Osteocyte (in vitro differentiated cells): ENCODE measurements at regions not wholly inside any gene's neighbourhood (a gene's known extent, or its start where the extent isn't known, plus 50 kb on each side); places are given as distances from the start of the nearest gene placed in this dataset.
A peak's percentile ranks its signal among the peaks of the same experiment; 100 is the strongest.

Experiments used
- DNase-seq: peaks from one replicate; pipeline ENCODE4 v3.0.0; 2021; ENCODE audit warnings: mixed read lengths; ENCODE audit not compliant: unreplicated experiment; ENCODE audit errors: extremely low spot score
- H3K27ac Mint-ChIP-seq: one replicate; pipeline ENCODE4 v1.8.0; 2021; ENCODE audit warnings: mild to moderate bottlenecking, mixed read lengths; ENCODE audit not compliant: unreplicated experiment
- H3K27me3 Mint-ChIP-seq: one replicate; pipeline ENCODE4 v1.8.0; 2021; ENCODE audit warnings: mixed read lengths; ENCODE audit not compliant: unreplicated experiment
- H3K36me3 Mint-ChIP-seq: one replicate; pipeline ENCODE4 v1.8.0; 2021; ENCODE audit warnings: mixed read lengths; ENCODE audit not compliant: unreplicated experiment
- H3K4me1 Mint-ChIP-seq: one replicate; pipeline ENCODE4 v1.8.0; 2021; ENCODE audit warnings: mixed read lengths; ENCODE audit not compliant: unreplicated experiment
- H3K4me3 Mint-ChIP-seq: one replicate; pipeline ENCODE4 v1.8.0; 2021; ENCODE audit warnings: mild to moderate bottlenecking, moderate library complexity, mixed read lengths; ENCODE audit not compliant: unreplicated experiment
- H3K9me3 Mint-ChIP-seq: one replicate; pipeline ENCODE4 v1.8.0; 2021; ENCODE audit warnings: mixed read lengths; ENCODE audit not compliant: unreplicated experiment
- CTCF ChIP-seq: fragments of 200-600 bp; sonication (generic); IDR thresholded peaks from 2 replicates; pipeline ENCODE4 v1.5.0; 2021; ENCODE audit warnings: antibody characterized with exemption, mild to moderate bottlenecking, moderate library complexity

DNA sequence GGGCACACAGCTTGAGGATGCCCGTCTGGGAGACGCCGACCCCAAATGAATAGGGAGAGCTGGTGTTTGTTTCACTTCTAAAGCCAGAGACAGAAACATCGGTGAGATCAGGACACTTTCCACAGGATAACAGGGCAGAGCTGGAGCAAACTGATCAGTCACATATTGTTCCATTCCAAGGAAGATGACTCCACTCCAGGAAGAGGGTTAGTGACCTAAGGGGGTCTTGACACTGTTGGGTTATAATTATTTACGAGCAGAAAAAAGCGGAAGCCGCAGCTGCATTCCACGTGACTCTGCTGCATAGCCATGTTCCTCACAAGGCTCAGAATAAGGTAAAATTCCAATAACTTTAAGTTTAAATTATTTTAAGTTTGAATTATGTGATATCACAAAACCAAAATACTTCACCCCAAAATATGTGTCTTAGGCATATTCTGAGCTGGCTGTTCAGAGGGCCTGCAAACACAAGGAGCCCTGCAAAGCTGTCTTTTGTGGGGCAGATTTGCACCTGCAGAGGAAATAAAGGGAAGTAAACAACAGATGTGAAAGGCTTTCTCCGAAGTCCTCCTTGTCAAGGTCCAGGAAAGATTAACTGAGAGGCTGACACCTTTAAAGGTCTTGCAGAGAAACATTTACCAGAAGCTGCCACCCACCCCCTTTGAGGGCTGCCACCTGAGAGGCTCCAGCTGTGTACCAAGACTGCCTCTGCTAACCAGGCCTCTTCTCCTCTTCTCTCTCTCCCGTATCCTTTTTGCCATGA lies 819.2 kb downstream of the UQCRFS1 start:
- Mint-ChIP-seq H3K27me3 (no peaks in the 10 kb centered on the region), H3K4me3 (no peak overlapping the region), H3K4me1 (no peaks in the 10 kb centered on the region), H3K27ac (no peak overlapping the region), H3K9me3 (peaks cover 29% of the 10 kb centered on the region), H3K36me3 (no peaks in the 10 kb centered on the region)
- DNase-seq = peak; percentile 23
- TF ChIP-seq CTCF = no peak

DNA sequence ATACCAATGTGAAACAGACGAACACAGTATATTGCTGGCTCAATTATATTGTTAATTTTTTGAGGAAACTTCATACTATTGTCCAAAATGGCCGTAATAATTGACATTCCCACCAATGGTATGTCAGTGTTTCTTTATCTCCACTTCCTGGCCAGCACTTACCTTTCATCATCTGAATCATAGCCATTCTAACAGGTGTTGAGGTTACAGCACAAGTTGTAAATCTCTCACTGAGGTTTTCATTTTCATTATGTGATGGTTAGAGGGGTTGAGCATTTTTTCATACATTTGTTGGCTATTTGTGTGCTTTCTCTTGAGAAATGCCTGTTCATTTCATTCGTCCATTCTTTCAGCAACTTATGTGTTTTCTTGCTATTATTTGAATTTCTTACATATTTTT lies 824.0 kb downstream of the UQCRFS1 start:
- no peaks in the 10 kb centered on the region for H3K27me3 Mint-ChIP-seq
- H3K36me3 Mint-ChIP-seq = no peaks in the 10 kb centered on the region
- no peak for TF ChIP-seq CTCF
- DNase-seq = no peak
- H3K4me3 Mint-ChIP-seq = no peak overlapping the region
- H3K9me3 Mint-ChIP-seq = peaks cover 19% of the 10 kb centered on the region
- H3K4me1 Mint-ChIP-seq = no peaks in the 10 kb centered on the region
- H3K27ac Mint-ChIP-seq = no peak overlapping the region

DNA sequence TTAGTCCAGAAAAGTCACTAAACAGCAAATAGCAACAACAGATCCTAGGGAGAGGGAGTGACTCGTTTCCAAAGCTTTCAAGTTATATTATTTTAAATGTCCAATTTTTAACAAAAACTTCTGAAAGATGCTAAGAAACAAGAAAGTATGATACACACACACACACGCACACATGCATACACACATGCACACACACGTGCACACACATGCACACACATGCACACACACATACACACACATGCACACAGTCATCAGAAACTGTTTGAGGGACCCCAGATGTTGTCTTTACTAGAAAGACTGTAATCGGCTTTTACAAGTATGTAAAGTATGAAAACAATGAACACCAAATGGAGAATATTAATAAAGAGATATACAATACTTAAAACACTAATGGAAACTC lies 825.4 kb downstream of the UQCRFS1 start:
- H3K36me3 Mint-ChIP-seq = no peaks in the 10 kb centered on the region

DNA sequence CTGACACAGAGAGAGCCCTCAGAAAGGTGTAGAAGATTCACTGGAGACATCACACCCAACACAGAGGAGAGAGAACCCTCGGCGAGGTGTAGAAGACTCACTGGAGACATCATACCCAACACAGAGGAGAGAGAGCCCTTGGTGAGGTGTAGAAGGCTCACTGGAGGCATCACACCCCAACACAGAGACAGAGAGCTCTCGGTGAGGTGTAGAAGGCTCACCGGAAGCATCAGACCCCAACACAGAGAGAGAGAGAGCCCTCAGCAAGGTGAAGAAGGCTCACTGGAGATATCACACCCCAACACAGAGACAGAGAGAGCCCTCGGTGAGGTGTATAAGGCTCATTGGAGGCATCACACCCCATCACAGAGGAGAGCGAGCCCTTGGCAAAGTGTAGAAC lies 826.5 kb downstream of the UQCRFS1 start:
- H3K9me3 Mint-ChIP-seq = peaks cover 32% of the 10 kb centered on the region
- H3K27ac Mint-ChIP-seq = no peak overlapping the region
- no peaks in the 10 kb centered on the region for H3K27me3 Mint-ChIP-seq
- no peak overlapping the region for H3K4me3 Mint-ChIP-seq
- H3K36me3 Mint-ChIP-seq = no peaks in the 10 kb centered on the region
- no peaks in the 10 kb centered on the region for H3K4me1 Mint-ChIP-seq
- no peak for TF ChIP-seq CTCF
- DNase-seq = no peak

More for the DNA sequence above, 825.4 kb downstream of the UQCRFS1 start:
- peaks cover 28% of the 10 kb centered on the region for H3K9me3 Mint-ChIP-seq
- no peaks in the 10 kb centered on the region for H3K27me3 Mint-ChIP-seq
- no peak for TF ChIP-seq CTCF
- H3K27ac Mint-ChIP-seq = no peak overlapping the region
- H3K4me1 Mint-ChIP-seq = no peaks in the 10 kb centered on the region
- DNase-seq = no peak
- H3K4me3 Mint-ChIP-seq = no peak overlapping the region

DNA sequence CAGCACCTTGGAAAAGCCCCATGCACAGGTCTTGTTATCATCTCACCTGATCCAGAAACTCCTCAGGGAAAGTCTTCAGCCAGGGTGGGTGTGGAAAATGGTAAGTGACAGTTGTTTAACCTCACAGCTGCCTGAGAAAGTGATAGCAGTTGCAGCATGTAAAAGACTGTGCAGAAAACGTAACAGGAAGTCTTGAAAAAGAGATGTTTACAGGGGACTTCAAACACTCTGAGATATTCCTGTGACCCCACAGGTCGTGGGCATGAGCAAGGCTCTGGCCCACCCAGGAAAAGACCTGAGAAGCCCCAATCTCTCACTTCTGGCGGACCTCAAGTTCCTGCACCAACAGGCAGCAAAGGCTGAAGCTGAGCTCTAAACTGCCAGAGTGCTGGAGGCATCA lies 826.9 kb downstream of the UQCRFS1 start:
- H3K27ac Mint-ChIP-seq = no peak overlapping the region
- no peaks in the 10 kb centered on the region for H3K27me3 Mint-ChIP-seq
- no peak for DNase-seq
- no peaks in the 10 kb centered on the region for H3K4me1 Mint-ChIP-seq
- no peak overlapping the region for H3K4me3 Mint-ChIP-seq
- no peaks in the 10 kb centered on the region for H3K36me3 Mint-ChIP-seq
- H3K9me3 Mint-ChIP-seq = peaks cover 33% of the 10 kb centered on the region
- TF ChIP-seq CTCF = no peak
